K562 (cell line): ENCODE measurements at regions not wholly inside any gene's neighbourhood (a gene's known extent, or its start where the extent isn't known, plus 50 kb on each side); places are given as distances from the start of the nearest gene placed in this dataset.

ENCODE experiments used
- ATAC-seq: fragments of 200-7000 bp; cut with Tn5 transposase; 3 replicates; pipeline ENCODE4 v1.9.1; 2020; ENCODE audit warnings: moderate library complexity
- BruUV-seq: library from RNA; stranded (reverse); fragments of 400-500 nt; replicated peaks from 2 replicates; lab custom pipeline; 2021; lab: Mats Ljungman, UMichigan
- CTCF ChIA-PET: fragments of 300-600 bp; formaldehyde crosslinking; extraction: SDS; loops from one replicate; lab custom pipeline; 2021; ENCODE audit warnings: low intra/inter-chr PET ratio; lab: Yijun Ruan, JAX
- POLR2A ChIA-PET: fragments of 300-600, 350-650 bp; sonication (Branson Sonifier 250); formaldehyde crosslinking; extraction: SDS; loops from one replicate; lab custom pipeline; 2021; ENCODE audit warnings: antibody characterized with exemption, inconsistent platforms; lab: Yijun Ruan, JAX
- DNase-seq, 4 experiments: peaks; one replicate each; pipeline versions ENCODE4 v3.0.0 to v3.0.0-alpha.2; 2011 to 2018; ENCODE audit warnings: low spot score in 3 of 4, mixed read lengths in 3 of 4; ENCODE audit errors: extremely low read depth in 1 of 4
- FAIRE-seq: peaks from 2 replicates; lab custom pipeline; 2011; peaks lifted over from hg19 to GRCh38; lab: Jason Lieb, UNC
- H2AFZ ChIP-seq: 2 replicates; pipeline ENCODE4 v1.6.0; 2011; ENCODE audit warnings: low read depth, low read length, control low read depth, inconsistent platforms
- H3K27ac ChIP-seq: fragments of 200-600 bp; 3 replicates; pipeline ENCODE4 v1.8.0; 2011; ENCODE audit warnings: low read depth, mild to moderate bottlenecking, control low read depth, inconsistent platforms, low read length, moderate library complexity, mixed read lengths; ENCODE audit errors: extremely low read depth
- H3K27me3 ChIP-seq, 2 experiments: fragments of 300-600 bp in 1 of 2; 2 replicates in 1 of 2; 3 replicates in 1 of 2; pipeline versions ENCODE4 v1.6.0 to v1.8.0; 2011; ENCODE audit warnings: inconsistent platforms in 2 of 2, low read length in 2 of 2, mild to moderate bottlenecking in 1 of 2, mixed read lengths in 1 of 2, moderate library complexity in 1 of 2; ENCODE audit not compliant: control insufficient read depth in 2 of 2, insufficient read depth in 2 of 2
- H3K36me3 ChIP-seq: fragments of 300-600 bp; 3 replicates; pipeline ENCODE4 v1.8.0; 2011; ENCODE audit warnings: mild to moderate bottlenecking, low read length, inconsistent platforms; ENCODE audit not compliant: control insufficient read depth, insufficient read depth
- H3K4me1 ChIP-seq, 2 experiments: fragments of 200-600 bp in 1 of 2; replicated peaks in 1 of 2; 2 replicates in 1 of 2; 3 replicates in 1 of 2; pipeline versions ENCODE4 v1.5.1 to v1.8.0; 2011; ENCODE audit warnings: inconsistent platforms in 2 of 2, low read length in 2 of 2, mild to moderate bottlenecking in 1 of 2, mixed read lengths in 1 of 2, moderate library complexity in 1 of 2; ENCODE audit not compliant: control insufficient read depth in 2 of 2, insufficient read depth in 2 of 2
- H3K4me2 ChIP-seq: 2 replicates; pipeline ENCODE4 v1.6.1; 2011; ENCODE audit warnings: low read length, control low read depth, inconsistent platforms, mixed read lengths; ENCODE audit not compliant: insufficient read depth
- H3K4me3 ChIP-seq: fragments of 200-600 bp; sonication (generic), shearing (Covaris generic); 2 replicates; pipeline ENCODE4 v1.5.1; 2016; ENCODE audit warnings: control low read depth, inconsistent platforms
- H3K79me2 ChIP-seq: fragments of 200-600 bp; 3 replicates; pipeline ENCODE4 v1.8.0; 2011; ENCODE audit warnings: low read length, inconsistent platforms; ENCODE audit not compliant: control insufficient read depth, insufficient read depth
- H3K9ac ChIP-seq, 2 experiments: 2 replicates each; pipeline versions ENCODE4 v1.6.0 to v1.6.1; 2011; ENCODE audit warnings: low read depth in 2 of 2, low read length in 2 of 2, control low read depth in 1 of 2, inconsistent platforms in 1 of 2, mild to moderate bottlenecking in 1 of 2, mixed read lengths in 1 of 2; ENCODE audit not compliant: insufficient read depth in 1 of 2
- H3K9me1 ChIP-seq: one replicate; pipeline ENCODE4 v1.6.0; 2011; ENCODE audit warnings: inconsistent platforms, mild to moderate bottlenecking, low read length, moderate library complexity; ENCODE audit not compliant: control insufficient read depth, insufficient read depth
- H3K9me3 ChIP-seq: replicated peaks from 2 replicates; pipeline ENCODE4 v1.5.1; 2011; ENCODE audit warnings: low read depth, low read length, inconsistent platforms; ENCODE audit not compliant: control insufficient read depth, insufficient read depth
- H4K20me1 ChIP-seq: replicated peaks from 2 replicates; pipeline ENCODE4 v1.6.1; 2011; ENCODE audit warnings: low read length, inconsistent platforms, mixed read lengths; ENCODE audit not compliant: control insufficient read depth, insufficient read depth
- ARID4B ChIP-seq: sonication (generic); formaldehyde crosslinking; IDR thresholded peaks from 2 replicates; pipeline ENCODE4 v1.8.0; 2022; ENCODE audit warnings: mild to moderate bottlenecking, missing genetic modification reagents
- CAMTA2 ChIP-seq: fragments of 250-450 bp; sonication (Bioruptor Pico); conservative IDR thresholded peaks from 2 replicates; pipeline ENCODE4 v1.5.1; 2022
- DACH1 ChIP-seq: fragments of 450-650 bp; IDR thresholded peaks from 2 replicates; pipeline ENCODE4 v1.6.1; 2018; ENCODE audit not compliant: partially characterized antibody
- ETV6 ChIP-seq, 3 experiments: fragments of 150-350 bp in 1 of 3; sonication (generic) in 1 of 3; formaldehyde crosslinking in 1 of 3; IDR thresholded peaks; 2 replicates each; pipeline versions ENCODE4 v1.6.1 to v1.8.0; 2014 to 2022; ENCODE audit warnings: borderline replicate concordance in 2 of 3, low read depth in 2 of 3, antibody characterized with exemption in 1 of 3, low read length in 1 of 3, mild to moderate bottlenecking in 1 of 3, missing genetic modification reagents in 1 of 3
- IRF2 ChIP-seq: sonication (generic); formaldehyde crosslinking; IDR thresholded peaks from 2 replicates; pipeline ENCODE4 v1.8.1; 2022; ENCODE audit warnings: mild to moderate bottlenecking, missing genetic modification reagents
- RCOR1 ChIP-seq, 2 experiments: IDR thresholded peaks; 2 replicates each; pipeline ENCODE4 v1.6.1; 2012; ENCODE audit warnings: low read depth in 2 of 2, low read length in 2 of 2, borderline replicate concordance in 1 of 2, improper control_type of control experiment in 1 of 2
- ZNF224 ChIP-seq: sonication (generic); formaldehyde crosslinking; IDR thresholded peaks from 2 replicates; pipeline ENCODE4 v1.8.0; 2022; ENCODE audit warnings: mild to moderate bottlenecking, missing genetic modification reagents
- ZNF408 ChIP-seq: fragments of 250-450 bp; sonication (Bioruptor Pico); IDR thresholded peaks from 2 replicates; pipeline ENCODE4 v1.4.0; 2020; ENCODE audit warnings: low read depth, mild to moderate bottlenecking, moderate library complexity
- ZNF431 ChIP-seq: sonication (generic); formaldehyde crosslinking; IDR thresholded peaks from 2 replicates; pipeline ENCODE4 v1.8.0; 2022; ENCODE audit warnings: mild to moderate bottlenecking, missing genetic modification reagents
- in situ Hi-C: fragments of 300-500 bp; cut with MboI; formaldehyde crosslinking; loops from 4 replicates; pipeline ENCODE4 v1.15.0; 2018; ENCODE audit warnings: inconsistent platforms, mixed read lengths
- intact Hi-C: fragments of 100-400 bp; cut with micrococcal nuclease; formaldehyde crosslinking; loops from 2 replicates; pipeline ENCODE4 v1.14.2; 2022
- TF ChIP-seq, protein P1 (sequence below): sonication (generic); formaldehyde crosslinking; IDR thresholded peaks from 2 replicates; pipeline ENCODE4 v1.8.1; 2023; ENCODE audit warnings: mild to moderate bottlenecking, missing genetic modification reagents

- no peak for TF ChIP-seq ZNF408
- no peak for TF ChIP-seq CAMTA2 (CRISPR knock-in tag)
Measured at GRCh38 chr3:181173227-181173626, 183.7 kb upstream of the DNAJC19 start (continued).

GRCh38 chr3:181134873-181135272, 145.3 kb upstream of the DNAJC19 start:
- ChIA-PET POLR2A (interaction anchor here (0.6 kb wide), 1 partner anchor 36 kb away, joined by 3 read pairs; no protein-coding TSS in a partner anchor), CTCF (no interaction called here)
- H4K20me1 ChIP-seq: no peaks in the 10 kb centered on the region
- no TSS peak for BruUV-seq
- no peaks in the 10 kb centered on the region for H3K9me1 ChIP-seq
- intact Hi-C loops: no loop called here
- H3K4me2 ChIP-seq: no peak overlapping the region
- DNase-seq (no peak), FAIRE-seq (no peak), ATAC-seq (no peak)
- H3K4me1 ChIP-seq: no peaks in the 10 kb centered on the region
- no peak overlapping the region for H3K27ac ChIP-seq
- TF ChIP-seq RCOR1 (IDR thresholded peaks at IDR 0.05; ENCODE audit: borderline replicate concordance in 1 of 2, low read depth in 2 of 2, low read length in 2 of 2) (no peak), ETV6 (IDR thresholded peaks at IDR 0.05; ENCODE audit: borderline replicate concordance in 1 of 2, low read depth in 2 of 2, low read length in 1 of 2) (no peak), ETV6 (CRISPR knock-in tag; IDR thresholded peaks at IDR 0.05; ENCODE audit: borderline replicate concordance) (peak; percentile 30; the same call in 1 of the 2 replicates), ARID4B (CRISPR knock-in tag) (no peak), IRF2 (CRISPR knock-in tag) (no peak), ZNF431 (CRISPR knock-in tag) (0 out of 2 replicates have a peak, but pooled peaks have one; percentile 25), DACH1 (peak; percentile 38), ZNF224 (CRISPR knock-in tag) (0 out of 2 replicates have a peak, but pooled peaks have one; percentile 24)
- TF ChIP-seq, protein P1, sequence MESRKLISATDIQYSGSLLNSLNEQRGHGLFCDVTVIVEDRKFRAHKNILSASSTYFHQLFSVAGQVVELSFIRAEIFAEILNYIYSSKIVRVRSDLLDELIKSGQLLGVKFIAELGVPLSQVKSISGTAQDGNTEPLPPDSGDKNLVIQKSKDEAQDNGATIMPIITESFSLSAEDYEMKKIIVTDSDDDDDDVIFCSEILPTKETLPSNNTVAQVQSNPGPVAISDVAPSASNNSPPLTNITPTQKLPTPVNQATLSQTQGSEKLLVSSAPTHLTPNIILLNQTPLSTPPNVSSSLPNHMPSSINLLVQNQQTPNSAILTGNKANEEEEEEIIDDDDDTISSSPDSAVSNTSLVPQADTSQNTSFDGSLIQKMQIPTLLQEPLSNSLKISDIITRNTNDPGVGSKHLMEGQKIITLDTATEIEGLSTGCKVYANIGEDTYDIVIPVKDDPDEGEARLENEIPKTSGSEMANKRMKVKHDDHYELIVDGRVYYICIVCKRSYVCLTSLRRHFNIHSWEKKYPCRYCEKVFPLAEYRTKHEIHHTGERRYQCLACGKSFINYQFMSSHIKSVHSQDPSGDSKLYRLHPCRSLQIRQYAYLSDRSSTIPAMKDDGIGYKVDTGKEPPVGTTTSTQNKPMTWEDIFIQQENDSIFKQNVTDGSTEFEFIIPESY: peak; percentile 35; the same call in 1 of the 2 replicates
- H3K36me3 ChIP-seq: no peaks in the 10 kb centered on the region
- no peak overlapping the region for H2AFZ ChIP-seq
- in situ Hi-C loops: no loop called here
- H3K9ac ChIP-seq: no peak overlapping the region
- H3K79me2 ChIP-seq: no peaks in the 10 kb centered on the region
- H3K9me3 ChIP-seq: no peaks in the 10 kb centered on the region
- no peak overlapping the region for H3K4me3 ChIP-seq
- no peaks in the 10 kb centered on the region for H3K27me3 ChIP-seq
